ENCODE measurements at regions not wholly inside any gene's neighbourhood (a gene's known extent, or its start where the extent isn't known, plus 50 kb on each side); places are given as distances from the start of the nearest gene placed in this dataset.

- 36% methylated on average over 3 of the region's 3 CpGs for WGBS (ENCODE audit: low lambda C conversion rate, missing lambda C conversion rate)
- TF ChIP-seq EZH2 (IDR thresholded peaks at IDR 0.05; ENCODE audit: borderline replicate concordance) (no peak), EZH2phosphoT487 (IDR thresholded peaks at IDR 0.05; ENCODE audit: low read depth, severe bottlenecking, unreplicated experiment) (no peak), CTCF (IDR thresholded peaks at IDR 0.05; ENCODE audit: poor library complexity) (no peak)
- peak overlapping the region; percentile 79 for H3K27ac ChIP-seq
Observed at GRCh38 chr7:10212649-10213048, 761.0 kb upstream of the PHF14 start.

GRCh38 chr7:10216462-10216861 is 757.2 kb upstream of the PHF14 start:
- TF ChIP-seq EZH2 (IDR thresholded peaks at IDR 0.05; ENCODE audit: borderline replicate concordance), result no peak
- no peak for TF ChIP-seq EZH2phosphoT487 (IDR thresholded peaks at IDR 0.05; ENCODE audit: low read depth, severe bottlenecking, unreplicated experiment)
- no peak for TF ChIP-seq CTCF (IDR thresholded peaks at IDR 0.05; ENCODE audit: poor library complexity)
- Histone ChIP-seq H3K9me3 (ENCODE audit: low read depth) (no peaks in the 10 kb centered on the region), H3K27me3 (no peaks in the 10 kb centered on the region), H3K4me3 (no peak overlapping the region), H4K20me1 (ENCODE audit: insufficient read depth, poor library complexity, severe bottlenecking) (no peaks in the 10 kb centered on the region), H3K36me3 (replicated peaks; ENCODE audit: insufficient read depth, low read depth) (no peaks in the 10 kb centered on the region), H2AFZ (no peak overlapping the region), H3K9me2 (replicated peaks; ENCODE audit: insufficient read depth) (no peaks in the 10 kb centered on the region), H3K4me1 (ENCODE audit: insufficient read depth) (no peaks in the 10 kb centered on the region), H3K27ac (no peak overlapping the region), H3K4me2 (no peak overlapping the region), H3K79me2 (no peaks in the 10 kb centered on the region)
- DNase-seq (ENCODE audit: low spot score), result no peak
- WGBS (ENCODE audit: low lambda C conversion rate, missing lambda C conversion rate), result 82% methylated on average over 2 of the region's 2 CpGs

More at GRCh38 chr7:10212649-10213048, 761.0 kb upstream of the PHF14 start:
- Histone ChIP-seq H3K4me3 (no peak overlapping the region), H3K4me2 (no peak overlapping the region), H3K9me2 (replicated peaks; ENCODE audit: insufficient read depth) (no peaks in the 10 kb centered on the region), H3K27me3 (no peaks in the 10 kb centered on the region), H3K4me1 (ENCODE audit: insufficient read depth) (peaks cover 4% of the 10 kb centered on the region), H3K36me3 (replicated peaks; ENCODE audit: insufficient read depth, low read depth) (no peaks in the 10 kb centered on the region), H2AFZ (no peak overlapping the region), H4K20me1 (ENCODE audit: insufficient read depth, poor library complexity, severe bottlenecking) (no peaks in the 10 kb centered on the region), H3K79me2 (no peaks in the 10 kb centered on the region), H3K9me3 (ENCODE audit: low read depth) (no peaks in the 10 kb centered on the region)
- peak; percentile 47 for DNase-seq (ENCODE audit: low spot score)

GRCh38 chr7:10221084-10221483 is 752.6 kb upstream of the PHF14 start:
- TF ChIP-seq CTCF (IDR thresholded peaks at IDR 0.05; ENCODE audit: poor library complexity), result no peak
- no peak for DNase-seq (ENCODE audit: low spot score)
- Histone ChIP-seq H3K9me2 (replicated peaks; ENCODE audit: insufficient read depth) (no peaks in the 10 kb centered on the region), H3K27me3 (no peaks in the 10 kb centered on the region), H3K4me3 (no peak overlapping the region), H3K36me3 (replicated peaks; ENCODE audit: insufficient read depth, low read depth) (no peaks in the 10 kb centered on the region), H4K20me1 (ENCODE audit: insufficient read depth, poor library complexity, severe bottlenecking) (no peaks in the 10 kb centered on the region), H3K27ac (no peak overlapping the region), H3K79me2 (no peaks in the 10 kb centered on the region), H2AFZ (no peak overlapping the region), H3K9me3 (ENCODE audit: low read depth) (no peaks in the 10 kb centered on the region), H3K4me1 (ENCODE audit: insufficient read depth) (no peaks in the 10 kb centered on the region), H3K4me2 (no peak overlapping the region)

- 96% methylated on average over 2 of the region's 2 CpGs for WGBS (ENCODE audit: low lambda C conversion rate, missing lambda C conversion rate)
Observed at GRCh38 chr7:10222976-10223375, 750.7 kb upstream of the PHF14 start.

More at GRCh38 chr7:10222976-10223375, 750.7 kb upstream of the PHF14 start:
- H3K27ac ChIP-seq, result no peak overlapping the region
- H2AFZ ChIP-seq, result no peak overlapping the region
- DNase-seq (ENCODE audit: low spot score), result no peak
- no peaks in the 10 kb centered on the region for H3K36me3 ChIP-seq (replicated peaks; ENCODE audit: insufficient read depth, low read depth)
- H3K4me3 ChIP-seq, result no peak overlapping the region
- H3K27me3 ChIP-seq, result no peaks in the 10 kb centered on the region
- no peaks in the 10 kb centered on the region for H3K9me3 ChIP-seq (ENCODE audit: low read depth)
- no peaks in the 10 kb centered on the region for H4K20me1 ChIP-seq (ENCODE audit: insufficient read depth, poor library complexity, severe bottlenecking)
- no peaks in the 10 kb centered on the region for H3K4me1 ChIP-seq (ENCODE audit: insufficient read depth)
- TF ChIP-seq EZH2 (IDR thresholded peaks at IDR 0.05; ENCODE audit: borderline replicate concordance) (no peak), EZH2phosphoT487 (IDR thresholded peaks at IDR 0.05; ENCODE audit: low read depth, severe bottlenecking, unreplicated experiment) (no peak), CTCF (IDR thresholded peaks at IDR 0.05; ENCODE audit: poor library complexity) (no peak)
- H3K79me2 ChIP-seq, result no peaks in the 10 kb centered on the region
- no peak overlapping the region for H3K4me2 ChIP-seq
- no peaks in the 10 kb centered on the region for H3K9me2 ChIP-seq (replicated peaks; ENCODE audit: insufficient read depth)

All from hepatocyte (in vitro differentiated cells).